ENCODE measurements at regions not wholly inside any gene's neighbourhood (a gene's known extent, or its start where the extent isn't known, plus 50 kb on each side); places are given as distances from the start of the nearest gene placed in this dataset.

DNA sequence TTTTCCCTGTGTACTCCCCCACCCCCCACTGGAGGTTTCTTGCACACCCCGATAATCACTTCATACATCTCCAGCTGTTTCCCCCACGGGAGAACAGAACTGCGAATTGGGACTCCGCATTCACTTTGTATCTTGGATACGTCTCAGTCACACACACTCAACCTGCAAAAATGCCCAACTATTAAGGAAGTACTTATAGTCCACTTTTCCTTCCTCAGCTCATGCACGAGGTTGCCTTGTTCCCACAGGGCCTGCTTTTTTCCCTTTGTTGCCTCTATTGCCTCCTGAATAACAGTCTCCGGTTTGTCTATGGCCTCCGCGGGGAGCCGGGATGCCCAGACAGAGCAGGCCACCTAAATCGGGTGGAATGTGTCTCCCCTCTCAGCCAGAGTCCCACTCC is 282.3 kb downstream of the PYDC2 start:
- DNase-seq: no peak

DNA sequence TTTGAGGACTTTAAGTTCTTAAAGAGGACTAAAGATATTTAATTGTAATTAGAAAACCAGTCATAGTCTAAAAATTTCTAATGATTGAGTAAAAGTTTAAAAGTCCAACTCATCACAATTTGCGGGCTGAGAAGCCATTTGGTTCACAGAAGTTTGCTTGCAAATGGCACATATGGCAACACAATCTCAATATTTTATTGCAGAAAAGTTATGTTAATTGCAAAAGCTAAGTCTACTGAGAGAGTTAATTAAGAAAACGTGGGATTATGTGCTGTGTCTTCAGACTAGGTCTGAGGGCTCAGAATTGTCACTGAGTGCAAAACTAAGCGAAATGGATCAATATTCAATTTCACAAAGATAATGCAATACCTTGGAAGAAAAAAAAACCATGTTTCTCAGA is 289.7 kb downstream of the PYDC2 start:
- DNase-seq: no peak

DNA sequence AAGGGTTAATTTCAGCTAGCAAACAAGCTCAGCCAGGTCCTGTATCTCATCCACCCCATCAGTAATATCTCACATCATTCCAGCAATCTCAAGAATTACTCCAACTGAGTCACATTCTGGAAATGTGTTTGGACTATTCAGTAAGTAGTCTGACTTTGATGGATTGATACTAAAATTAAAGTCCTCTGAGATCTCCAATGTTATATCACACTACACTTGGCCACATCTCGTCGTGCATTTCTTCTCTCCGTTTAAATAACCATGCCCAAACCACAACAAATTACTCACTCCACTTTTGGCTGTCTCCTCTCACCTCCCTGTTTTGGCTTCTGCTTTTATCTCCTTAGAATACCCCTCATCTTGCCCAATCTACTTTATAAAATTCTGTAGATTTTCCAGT is 292.2 kb downstream of the PYDC2 start:
- DNase-seq: no peak

DNA sequence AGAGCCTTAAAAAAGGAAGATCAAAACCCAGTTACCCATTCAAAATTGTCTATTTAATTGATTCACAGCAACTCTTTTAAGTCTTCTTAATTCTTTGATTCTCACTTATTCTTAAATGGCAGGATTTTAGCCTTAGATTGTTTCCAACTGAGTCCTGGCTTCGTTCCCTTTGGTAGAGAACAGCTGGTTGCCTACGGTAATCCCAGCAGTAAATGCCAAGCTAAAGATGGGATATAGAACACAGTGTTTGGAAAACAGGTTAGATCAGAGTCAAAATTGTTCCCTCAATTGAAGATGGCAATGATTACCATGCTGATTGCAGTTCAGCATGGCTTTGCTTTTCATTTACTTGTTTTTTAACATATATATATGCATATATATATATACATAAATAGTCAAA is 300.9 kb downstream of the PYDC2 start:
- DNase-seq: no peak

DNA sequence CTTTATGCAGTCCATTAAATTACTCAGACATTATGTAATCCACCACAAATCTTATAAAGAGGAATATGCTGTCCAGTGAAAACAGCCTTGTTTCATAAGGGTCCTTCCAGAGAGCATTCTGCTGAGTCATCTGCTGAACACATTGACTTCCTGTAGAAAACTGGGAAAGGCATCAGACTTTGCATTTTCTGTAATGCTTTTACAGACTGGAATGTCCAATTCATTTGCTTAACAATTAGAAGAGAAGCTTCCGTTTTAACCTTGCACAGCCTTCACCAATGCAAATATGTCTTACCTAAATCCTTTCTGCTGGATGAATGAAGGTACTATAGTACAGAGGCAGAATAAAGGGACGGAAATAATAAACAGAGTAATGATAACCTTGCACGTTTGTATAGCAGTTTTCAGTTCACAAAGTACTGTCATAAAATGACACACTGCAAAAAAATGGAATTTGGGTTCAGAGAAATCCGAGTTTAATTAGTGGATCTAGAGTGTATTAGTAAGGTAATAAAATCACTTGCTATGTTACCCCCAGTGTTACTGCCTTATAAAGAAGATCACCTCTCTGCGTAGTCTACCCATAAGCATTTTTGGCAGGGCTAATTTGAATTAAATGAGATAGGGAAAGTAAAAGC is 301.5 kb downstream of the PYDC2 start:
- DNase-seq: no peak

DNA sequence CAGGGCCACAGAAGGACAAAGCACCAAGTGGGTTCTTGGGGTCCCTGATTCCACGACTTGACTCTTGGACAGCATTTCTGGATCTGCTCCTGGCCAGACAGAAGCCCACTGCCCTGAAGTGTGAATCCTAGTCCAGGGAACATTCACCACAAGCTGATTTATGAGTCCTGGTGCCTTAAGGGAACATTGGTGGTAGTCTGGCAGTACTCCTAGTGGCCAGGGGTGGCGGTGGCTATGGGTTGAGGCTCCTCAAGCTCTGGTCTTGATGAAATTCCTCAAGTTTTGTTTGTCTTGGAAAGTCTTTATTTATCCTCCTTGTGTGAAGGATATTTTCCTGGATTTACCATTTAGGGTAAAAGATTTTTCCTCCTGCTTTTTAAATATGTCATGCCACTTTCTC is 307.5 kb downstream of the PYDC2 start:
- no peak for DNase-seq

DNA sequence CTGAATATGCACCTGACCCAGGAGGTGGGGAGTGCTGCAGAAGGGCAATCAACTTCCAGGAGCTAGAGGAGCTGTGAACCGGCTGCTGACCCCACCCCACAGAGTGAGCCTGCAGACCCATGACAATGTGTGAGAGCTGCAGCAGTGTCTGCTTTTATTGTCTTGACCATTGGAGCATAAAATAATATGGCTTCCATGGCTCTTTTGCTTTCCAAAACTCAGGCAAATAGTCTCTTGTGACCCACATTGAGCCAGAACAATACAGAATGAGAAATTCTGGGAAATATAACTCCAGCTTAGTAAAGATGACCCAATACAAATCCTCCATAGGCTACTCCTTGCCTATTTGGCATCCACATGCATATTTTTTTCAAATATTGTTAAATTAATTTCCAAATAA is 309.6 kb downstream of the PYDC2 start:
- no peak for DNase-seq

DNA sequence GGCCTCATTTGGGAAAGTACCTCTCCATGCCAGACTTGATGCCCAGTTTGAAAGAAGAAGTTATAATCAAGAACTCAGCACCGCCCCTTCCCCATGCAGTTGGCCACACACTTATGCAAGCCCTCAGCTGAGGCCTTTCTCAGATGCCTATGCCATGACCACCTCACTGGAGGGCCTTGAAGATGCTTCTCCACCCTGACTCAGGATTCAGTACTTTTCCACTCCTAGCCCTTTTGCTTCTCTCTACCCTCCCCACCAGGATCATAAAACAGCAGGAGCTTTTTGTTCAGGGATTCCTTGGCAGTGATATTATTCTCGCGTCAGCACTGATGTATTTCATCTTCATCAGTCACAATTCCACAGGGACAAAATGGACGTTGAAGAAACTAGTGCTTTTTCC is 313.5 kb downstream of the PYDC2 start:
- no peak for DNase-seq

DNA sequence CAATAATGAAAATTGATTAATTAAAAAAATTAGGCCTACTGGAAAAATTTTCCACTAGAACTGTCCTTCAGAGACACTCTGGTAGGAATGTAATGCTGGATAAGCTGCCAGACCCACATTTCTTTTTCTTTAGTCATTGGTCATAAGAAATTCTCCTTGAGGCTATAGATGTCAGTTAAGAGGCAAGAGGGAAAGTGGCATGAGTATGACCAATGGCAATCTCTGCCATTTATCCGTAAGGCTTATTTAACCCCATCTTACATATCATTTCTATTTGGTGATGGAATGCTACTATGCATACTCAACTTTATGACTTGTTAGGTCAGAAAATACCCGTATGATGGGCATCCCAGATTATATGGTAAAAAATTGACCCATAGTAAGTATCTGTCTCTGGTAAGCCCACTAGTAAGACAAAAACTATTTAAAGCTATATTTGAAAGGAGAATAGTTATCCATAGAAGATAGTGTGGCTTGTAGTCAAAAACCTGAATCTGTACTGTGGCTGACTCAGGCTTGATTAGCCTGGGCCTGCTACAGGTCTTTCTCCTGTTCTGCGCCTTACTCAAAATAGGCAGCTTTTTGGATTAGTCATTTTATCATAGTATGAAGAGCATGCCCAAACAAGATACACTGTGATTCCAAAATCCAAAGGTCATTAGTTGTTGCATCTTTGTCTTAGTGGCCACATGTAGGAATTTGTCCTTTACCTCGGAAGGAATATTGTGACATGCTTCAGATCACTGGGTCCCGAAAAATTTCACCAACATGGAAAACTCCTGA is 314.7 kb downstream of the PYDC2 start:
- DNase-seq: no peak

DNA sequence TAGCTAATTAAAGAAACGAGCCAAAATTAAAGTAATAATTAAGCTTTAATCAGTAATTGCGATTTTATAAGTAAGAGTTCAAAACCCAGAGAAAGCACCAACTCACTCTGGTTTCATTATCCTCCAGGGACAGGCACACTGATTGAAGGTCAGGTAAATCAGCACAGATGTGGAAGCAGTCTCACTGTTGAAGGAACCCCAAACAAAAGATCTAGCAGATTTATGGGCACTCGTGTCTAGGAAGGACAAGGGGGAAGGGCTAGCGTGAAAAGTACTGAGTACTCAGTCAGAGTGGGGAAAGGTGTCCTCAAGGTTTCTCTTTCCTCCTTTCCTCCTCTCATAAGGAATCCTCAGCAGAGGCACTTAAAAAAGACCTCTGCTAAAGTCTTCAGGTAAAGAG is 320.1 kb downstream of the PYDC2 start:
- no peak for DNase-seq

DNA sequence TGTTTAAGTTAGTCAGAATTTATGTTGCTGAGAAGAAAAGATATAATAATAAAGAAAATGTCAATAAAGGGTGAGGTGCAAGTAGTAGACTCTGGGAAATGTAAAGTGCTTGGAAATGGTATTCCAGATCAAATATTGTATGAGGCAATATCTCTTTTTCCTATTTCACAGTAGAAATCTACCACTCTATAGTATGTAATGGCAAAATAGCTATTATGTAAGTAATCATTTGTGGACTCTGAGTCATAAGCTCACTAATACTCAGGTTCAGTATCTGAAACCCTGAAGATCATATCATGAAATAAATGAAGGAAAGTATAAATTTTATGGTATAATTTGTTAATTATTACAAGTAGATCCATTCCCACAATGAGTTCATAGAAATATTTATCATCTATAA is 322.1 kb downstream of the PYDC2 start:
- no peak for DNase-seq

DNA sequence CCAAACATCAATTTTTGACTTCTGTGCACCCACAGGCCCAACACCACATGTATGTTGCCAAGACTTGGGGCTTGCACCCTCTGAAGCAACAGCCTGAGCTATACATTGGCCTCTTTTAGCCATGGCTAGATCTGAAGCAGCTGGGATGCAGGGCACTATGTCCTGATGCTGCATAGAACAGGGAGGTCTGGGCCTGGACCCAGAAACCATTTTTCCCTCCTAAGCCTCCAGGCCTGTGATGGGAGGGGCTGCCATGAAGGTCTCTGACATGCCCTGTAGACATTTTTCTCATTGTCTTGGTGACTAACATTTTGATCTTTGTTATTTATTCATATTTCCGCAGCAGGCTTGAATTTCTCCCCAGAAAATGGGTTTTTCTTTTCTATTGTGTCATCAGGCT is 330.0 kb downstream of the PYDC2 start:
- no peak for DNase-seq

DNA sequence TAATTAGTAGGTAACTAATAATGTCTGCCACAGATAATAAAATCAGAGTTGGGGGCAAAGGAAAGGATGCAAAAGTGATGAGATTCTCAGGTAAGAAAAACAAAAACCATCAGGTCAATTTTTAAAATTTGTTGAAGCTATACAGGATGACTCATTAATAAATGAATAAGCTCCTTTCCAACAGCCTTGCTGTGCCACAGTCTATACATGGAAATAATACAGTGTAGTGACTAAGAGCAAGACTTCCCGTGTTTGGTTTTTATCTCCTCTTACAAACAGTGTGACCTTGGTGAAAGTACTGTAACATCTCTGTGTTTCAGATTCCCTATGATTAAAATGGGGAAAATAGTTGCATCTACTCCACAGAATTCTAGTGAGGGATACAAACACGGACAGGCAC is 331.6 kb downstream of the PYDC2 start:
- DNase-seq: no peak

DNA sequence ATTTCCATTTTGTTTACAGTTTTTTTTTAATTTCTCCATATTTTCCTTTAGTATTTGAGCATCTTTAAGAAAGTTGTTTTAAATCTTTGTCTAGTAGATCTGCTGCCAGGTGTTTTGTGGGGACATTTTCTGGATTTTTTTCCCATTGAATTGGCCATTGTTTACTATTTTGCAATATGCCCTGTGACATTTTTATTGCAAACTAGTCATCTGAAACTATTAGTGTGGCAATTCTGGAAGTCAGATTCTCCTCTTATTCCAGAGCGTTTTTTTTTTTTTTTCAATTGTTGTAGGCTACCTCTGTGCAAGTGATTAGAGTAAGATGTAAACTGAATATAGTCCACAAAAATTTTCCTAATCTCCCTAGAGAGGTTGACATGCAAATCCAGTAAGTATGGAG is 334.2 kb downstream of the PYDC2 start:
- no peak for DNase-seq

DNA sequence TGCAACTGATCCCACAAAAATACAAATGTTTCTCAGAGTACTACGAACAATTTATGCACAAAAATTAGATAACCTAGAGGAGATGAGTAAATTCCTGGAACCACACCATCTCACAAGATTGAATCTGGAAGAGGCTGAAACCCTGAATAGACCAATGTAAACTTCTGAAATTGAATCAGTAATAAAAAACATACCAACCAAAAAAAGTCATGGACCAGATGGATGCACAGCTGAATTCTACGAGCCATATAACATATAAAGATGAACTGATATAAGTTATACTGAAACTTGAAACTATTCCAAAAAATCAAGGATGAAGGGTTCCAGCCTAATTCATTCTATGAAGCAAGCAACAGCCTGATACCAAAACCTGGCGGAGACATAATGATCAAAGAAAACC is 336.3 kb downstream of the PYDC2 start:
- DNase-seq: no peak

DNA sequence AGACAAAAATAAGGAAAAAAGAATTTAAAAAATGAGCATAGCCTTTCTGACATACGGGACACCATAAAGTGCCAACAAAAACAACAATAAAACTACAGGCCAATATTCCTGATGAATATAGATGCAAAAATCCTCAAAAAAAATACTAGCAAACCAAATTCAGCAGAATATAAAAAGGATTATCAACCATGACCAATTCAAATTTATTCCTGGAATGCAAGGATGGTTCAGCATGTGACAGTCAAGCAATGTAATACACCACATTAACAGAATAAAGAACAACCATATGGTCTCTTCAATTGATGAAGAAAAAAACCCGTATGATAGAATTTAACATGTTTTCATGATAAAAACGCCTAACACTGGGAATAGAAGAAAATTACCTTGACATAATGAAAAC is 341.7 kb downstream of the PYDC2 start:
- DNase-seq: no peak

DNA sequence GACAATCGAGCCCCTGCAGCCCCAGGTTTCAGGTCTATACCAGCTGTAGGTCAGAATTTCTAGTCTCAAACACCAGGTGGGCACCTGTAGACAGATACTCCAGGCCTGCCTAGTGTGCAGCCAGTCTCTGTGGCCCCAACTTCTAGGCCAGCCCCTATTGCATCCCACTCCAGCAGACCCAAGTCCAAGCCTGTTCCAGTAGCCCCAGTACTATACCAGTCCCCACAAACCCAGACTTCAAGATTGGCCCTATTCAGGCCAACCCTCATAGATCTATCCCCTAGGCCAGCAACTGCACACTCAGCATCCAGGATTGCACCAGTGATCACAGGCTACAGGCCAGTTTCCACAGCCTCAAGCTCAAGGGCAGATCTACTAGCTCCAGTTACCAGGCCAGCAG is 344.0 kb downstream of the PYDC2 start:
- no peak for DNase-seq

DNA sequence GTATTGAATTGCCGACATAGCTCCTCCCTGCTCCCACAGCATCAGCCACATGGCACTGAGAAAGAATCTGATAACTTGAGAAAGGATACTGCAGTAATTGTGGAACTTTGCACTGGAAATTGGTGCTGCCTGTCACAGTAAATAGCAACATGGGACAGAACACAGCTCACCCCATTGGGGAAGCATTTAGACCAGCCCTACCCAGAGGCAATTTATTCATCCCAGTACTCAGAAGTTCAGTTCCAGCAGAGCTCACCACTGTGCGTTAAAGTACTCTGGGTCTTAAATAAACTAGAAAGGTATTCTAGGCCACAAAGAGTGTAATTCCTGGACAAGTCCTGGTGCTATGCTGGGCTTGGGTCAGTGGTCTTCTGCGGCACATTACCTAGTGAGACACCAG is 347.1 kb downstream of the PYDC2 start:
- no peak for DNase-seq

DNA sequence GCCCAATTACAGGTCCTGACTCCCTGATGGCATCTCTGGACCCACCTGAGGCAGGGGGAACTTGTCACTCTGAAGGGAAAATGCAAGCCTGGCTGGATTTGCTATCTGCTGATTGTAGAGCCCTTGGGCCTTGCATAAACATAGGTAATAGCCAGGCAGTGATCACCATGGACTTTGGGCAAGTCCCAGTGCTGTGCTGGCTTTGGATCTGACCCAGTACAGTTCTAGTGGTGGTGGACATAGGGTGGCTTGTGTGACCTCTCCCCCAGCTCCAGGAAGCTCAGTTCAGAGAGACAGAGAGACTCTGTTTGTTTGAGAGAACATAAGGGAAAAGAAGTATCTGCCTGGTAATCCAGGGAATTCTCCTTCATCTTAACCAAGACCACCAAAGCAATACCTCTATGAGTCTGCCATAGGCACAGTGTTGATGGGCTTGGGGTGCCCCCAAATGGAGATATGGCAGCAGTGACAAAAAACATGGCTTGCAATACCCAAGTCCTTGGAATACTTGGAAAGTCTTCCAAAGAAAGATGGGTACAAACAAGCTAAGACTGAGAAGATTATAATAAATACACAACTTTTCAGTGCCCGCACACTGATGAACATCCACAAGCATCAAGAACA is 348.5 kb downstream of the PYDC2 start:
- no peak for DNase-seq

DNA sequence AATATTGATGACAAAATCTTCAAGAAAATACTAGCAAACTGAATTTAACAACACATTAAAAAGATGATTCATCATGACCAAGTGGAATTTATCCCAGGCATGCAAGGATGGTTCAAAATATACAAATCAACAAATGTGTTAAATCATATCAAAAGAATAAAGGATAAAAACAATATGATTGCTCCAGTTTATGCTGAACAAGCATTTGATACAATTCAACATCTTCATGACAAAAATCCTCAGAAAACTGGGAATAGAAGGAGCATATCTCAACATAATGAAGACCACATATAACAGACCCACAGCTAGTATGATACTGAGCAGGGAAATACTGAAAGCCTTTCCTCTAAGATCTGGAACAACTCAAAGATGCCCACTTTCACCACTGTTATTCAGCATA is 352.3 kb downstream of the PYDC2 start:
- no peak for DNase-seq

DNA sequence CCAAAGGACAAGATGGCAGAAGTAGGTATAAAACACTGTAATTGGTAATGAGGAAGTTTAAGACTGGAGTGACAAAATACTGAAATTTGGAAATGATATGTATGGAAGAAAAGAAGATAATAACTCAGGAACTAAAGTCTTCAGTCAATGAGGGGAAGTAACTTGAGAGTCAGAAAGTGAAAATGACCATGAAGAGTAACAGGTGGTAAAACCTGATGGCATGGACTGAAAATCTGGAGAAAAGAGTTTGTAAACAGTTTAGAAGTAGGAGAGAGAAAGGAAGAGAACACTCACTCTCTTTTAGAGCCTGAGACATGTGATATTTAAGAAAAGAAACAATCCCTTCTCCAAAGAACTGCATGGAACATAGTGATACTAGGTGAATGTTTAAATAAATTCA is 387.9 kb downstream of the PYDC2 start:
- no peak for DNase-seq

DNA sequence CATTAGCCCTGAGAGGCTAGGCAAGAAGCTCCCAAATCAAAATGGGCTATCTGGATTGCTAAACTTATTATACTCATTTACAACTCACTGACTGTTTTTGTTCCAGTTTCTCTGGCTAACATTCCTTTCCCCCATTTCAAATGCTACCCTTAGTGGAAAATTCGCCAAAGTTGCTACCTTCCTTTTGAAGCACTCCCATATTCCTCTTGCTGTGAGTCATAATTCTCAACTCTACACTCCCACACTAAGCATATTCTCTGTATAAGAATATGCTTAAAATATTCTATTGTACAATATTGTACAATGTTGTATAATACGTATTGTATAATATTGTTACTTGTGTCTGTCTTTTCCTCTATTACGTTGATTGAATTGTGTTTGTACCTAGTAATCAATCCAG is 398.6 kb downstream of the PYDC2 start:
- no peak for DNase-seq

DNA sequence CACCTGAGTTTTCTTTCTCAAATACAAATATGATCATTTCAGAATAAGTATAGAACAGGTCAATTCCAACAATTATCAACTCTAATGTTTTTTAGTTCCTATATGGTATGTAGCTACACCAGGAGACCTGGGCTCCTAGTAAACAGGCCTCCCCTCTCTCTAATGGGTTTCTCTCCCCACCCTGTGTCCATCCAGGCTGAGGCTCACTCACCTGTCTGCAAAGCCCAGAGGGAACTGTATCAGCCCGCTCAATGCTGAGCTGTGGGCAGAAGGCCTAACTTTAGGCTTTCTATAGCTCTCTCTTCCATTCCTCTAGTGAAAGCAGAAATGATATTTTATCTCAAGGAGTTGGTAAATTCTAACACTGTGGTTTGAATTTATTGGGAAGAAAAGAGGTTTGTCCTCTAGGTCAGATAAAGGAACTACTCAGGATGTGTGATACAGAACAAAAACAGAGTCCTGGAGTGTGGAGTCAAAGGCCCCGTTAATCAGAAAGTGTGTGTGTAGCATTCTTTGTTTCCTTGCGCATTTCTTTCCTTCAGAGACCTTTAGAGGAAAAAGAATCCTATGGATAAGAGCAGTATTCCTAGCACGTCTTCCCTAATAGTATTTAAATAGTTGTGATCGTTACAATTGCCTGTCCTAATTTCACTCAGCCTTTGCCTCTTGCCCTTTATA is 408.9 kb downstream of the PYDC2 start:
- DNase-seq: no peak

DNA sequence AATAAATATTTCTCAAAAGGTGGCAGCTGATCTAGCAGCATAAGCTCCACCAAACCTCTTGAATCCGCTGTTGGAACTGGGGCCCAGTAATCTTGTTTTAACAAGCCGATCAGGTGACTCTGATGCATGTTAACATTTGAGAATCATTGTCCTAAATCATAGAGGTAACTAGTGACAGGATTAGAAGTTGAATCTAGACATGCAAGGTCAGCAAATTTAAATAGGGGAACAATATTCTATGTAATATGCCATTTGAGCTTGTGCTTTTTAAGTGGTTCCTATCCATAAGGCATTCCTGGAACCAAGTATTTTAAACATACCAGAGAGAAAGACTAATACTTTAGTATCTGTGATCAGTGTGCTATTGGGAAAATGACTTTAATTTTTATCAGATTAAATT is 412.8 kb downstream of the PYDC2 start:
- DNase-seq: no peak

All from RPMI8226 (cell line).